HEK293 (cell line): ENCODE measurements at regions not wholly inside any gene's neighbourhood (a gene's known extent, or its start where the extent isn't known, plus 50 kb on each side); places are given as distances from the start of the nearest gene placed in this dataset.
"Not testable (repeated sequence)": the region's sequence is repeated elsewhere in the genome, so short reads cannot be mapped to it uniquely, and the experiment has no call there.

ENCODE experiments used
- KLF7 ChIP-seq: fragments of 450-650 bp; formaldehyde crosslinking; IDR thresholded peaks from 2 replicates; pipeline ENCODE4 v1.5.1; 2016; ENCODE audit warnings: missing biosample characterization, missing genetic modification characterization, borderline replicate concordance
- ZFP37 ChIP-seq: fragments of 450-650 bp; formaldehyde crosslinking; IDR thresholded peaks from 2 replicates; pipeline ENCODE4 v1.5.1; 2016; ENCODE audit warnings: missing biosample characterization, missing genetic modification characterization
- ZFP41 ChIP-seq: fragments of 450-650 bp; formaldehyde crosslinking; IDR thresholded peaks from 2 replicates; pipeline ENCODE4 v1.5.1; 2016; ENCODE audit warnings: missing biosample characterization, missing genetic modification characterization, borderline replicate concordance
- ZNF157 ChIP-seq: fragments of 450-650 bp; formaldehyde crosslinking; IDR thresholded peaks from 2 replicates; pipeline ENCODE4 v1.5.1; 2016; ENCODE audit warnings: missing biosample characterization, missing genetic modification characterization
- ZNF404 ChIP-seq: fragments of 450-650 bp; formaldehyde crosslinking; IDR thresholded peaks from 2 replicates; pipeline ENCODE4 v1.5.1; 2017; ENCODE audit warnings: missing biosample characterization, missing genetic modification characterization
- ZNF76 ChIP-seq: fragments of 450-650 bp; formaldehyde crosslinking; IDR thresholded peaks from 2 replicates; pipeline ENCODE4; 2016; ENCODE audit warnings: low read depth, missing biosample characterization, missing genetic modification characterization, borderline replicate concordance
- ZNF830 ChIP-seq: fragments of 450-650 bp; IDR thresholded peaks from 2 replicates; pipeline ENCODE4 v1.5.0; 2018; ENCODE audit warnings: missing biosample characterization, missing genetic modification characterization, low read depth, mild to moderate bottlenecking, moderate library complexity
- TF ChIP-seq, protein P1 (sequence below): fragments of 450-650 bp; formaldehyde crosslinking; IDR thresholded peaks from 2 replicates; pipeline ENCODE4 v1.5.1; 2016; ENCODE audit warnings: missing biosample characterization, missing genetic modification characterization
- TF ChIP-seq, protein P2 (sequence below): fragments of 450-650 bp; formaldehyde crosslinking; optimal IDR thresholded peaks from 2 replicates; pipeline ENCODE3; 2016; ENCODE audit warnings: missing biosample characterization, mild to moderate bottlenecking, missing genetic modification characterization

DNA sequence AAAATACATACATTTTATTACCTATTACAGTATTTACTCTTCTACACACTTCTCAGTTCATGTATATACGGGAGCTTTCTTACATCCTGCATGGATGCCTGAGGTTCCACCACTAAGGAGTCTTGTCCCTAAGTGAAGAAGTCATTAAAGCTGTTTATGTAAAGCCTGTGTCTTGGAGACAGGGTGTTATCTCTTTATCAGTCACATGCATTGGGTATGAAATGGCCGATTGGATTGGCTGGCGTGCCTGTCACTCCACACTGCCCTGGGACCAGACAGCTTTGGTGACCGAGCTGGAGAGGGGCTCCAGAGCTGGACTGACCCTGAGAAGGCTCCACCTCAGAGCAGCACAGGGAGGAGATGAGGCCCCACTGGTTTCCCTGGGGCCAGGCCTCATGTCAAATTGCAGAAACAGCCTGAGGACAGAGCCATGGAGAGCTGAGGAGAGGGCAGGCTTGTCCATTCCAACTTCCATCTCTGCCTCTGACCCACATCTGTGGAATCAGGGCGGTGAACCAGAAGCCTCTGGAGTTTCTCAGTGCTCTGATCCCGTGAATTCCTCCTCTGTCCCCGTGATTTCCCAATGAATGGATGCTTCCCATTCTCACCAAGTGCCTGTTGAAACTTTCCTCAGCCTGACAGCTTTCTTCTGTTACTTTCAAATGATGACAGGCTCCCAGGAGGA is 628.8 kb downstream of the PRIM2 start:
- TF ChIP-seq, protein P1, sequence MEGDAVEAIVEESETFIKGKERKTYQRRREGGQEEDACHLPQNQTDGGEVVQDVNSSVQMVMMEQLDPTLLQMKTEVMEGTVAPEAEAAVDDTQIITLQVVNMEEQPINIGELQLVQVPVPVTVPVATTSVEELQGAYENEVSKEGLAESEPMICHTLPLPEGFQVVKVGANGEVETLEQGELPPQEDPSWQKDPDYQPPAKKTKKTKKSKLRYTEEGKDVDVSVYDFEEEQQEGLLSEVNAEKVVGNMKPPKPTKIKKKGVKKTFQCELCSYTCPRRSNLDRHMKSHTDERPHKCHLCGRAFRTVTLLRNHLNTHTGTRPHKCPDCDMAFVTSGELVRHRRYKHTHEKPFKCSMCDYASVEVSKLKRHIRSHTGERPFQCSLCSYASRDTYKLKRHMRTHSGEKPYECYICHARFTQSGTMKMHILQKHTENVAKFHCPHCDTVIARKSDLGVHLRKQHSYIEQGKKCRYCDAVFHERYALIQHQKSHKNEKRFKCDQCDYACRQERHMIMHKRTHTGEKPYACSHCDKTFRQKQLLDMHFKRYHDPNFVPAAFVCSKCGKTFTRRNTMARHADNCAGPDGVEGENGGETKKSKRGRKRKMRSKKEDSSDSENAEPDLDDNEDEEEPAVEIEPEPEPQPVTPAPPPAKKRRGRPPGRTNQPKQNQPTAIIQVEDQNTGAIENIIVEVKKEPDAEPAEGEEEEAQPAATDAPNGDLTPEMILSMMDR = not testable (repeated sequence)
- TF ChIP-seq ZNF830; KLF7 (tag by site-specific recombination); ZNF76 (tag by site-specific recombination); ZFP41 (tag by site-specific recombination); ZFP37 (tag by site-specific recombination); ZNF157 (tag by site-specific recombination); ZNF404 (tag by site-specific recombination): not testable (repeated sequence)
- TF ChIP-seq, protein P2, sequence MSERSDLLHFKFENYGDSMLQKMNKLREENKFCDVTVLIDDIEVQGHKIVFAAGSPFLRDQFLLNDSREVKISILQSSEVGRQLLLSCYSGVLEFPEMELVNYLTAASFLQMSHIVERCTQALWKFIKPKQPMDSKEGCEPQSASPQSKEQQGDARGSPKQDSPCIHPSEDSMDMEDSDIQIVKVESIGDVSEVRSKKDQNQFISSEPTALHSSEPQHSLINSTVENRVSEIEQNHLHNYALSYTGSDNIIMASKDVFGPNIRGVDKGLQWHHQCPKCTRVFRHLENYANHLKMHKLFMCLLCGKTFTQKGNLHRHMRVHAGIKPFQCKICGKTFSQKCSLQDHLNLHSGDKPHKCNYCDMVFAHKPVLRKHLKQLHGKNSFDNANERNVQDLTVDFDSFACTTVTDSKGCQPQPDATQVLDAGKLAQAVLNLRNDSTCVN (tag by site-specific recombination) = not testable (repeated sequence)
